Thymus (tissue), 11 donors: ENCODE measurements at regions not wholly inside any gene's neighbourhood (a gene's known extent, or its start where the extent isn't known, plus 50 kb on each side); places are given as distances from the start of the nearest gene placed in this dataset.

Source experiments
- DNase-seq, 9 donors: peaks; one replicate each; pipeline ENCODE4 v3.0.0-alpha.2; 2013; ENCODE audit warnings: low spot score in 9 of 9, low read depth in 6 of 9, missing footprints in 1 of 9
- H3K27ac ChIP-seq, 2 donors: one replicate each; pipeline ENCODE4 v1.5.1; 2013; ENCODE audit warnings: control low read depth in 1 of 2, low read depth in 1 of 2, low read length in 1 of 2, mild to moderate bottlenecking in 1 of 2, moderate library complexity in 1 of 2
- H3K27me3 ChIP-seq, 2 donors: one replicate each; pipeline ENCODE4 v1.5.1; 2013; ENCODE audit warnings: low read length in 1 of 2; ENCODE audit not compliant: control insufficient read depth in 2 of 2, insufficient read depth in 1 of 2
- H3K36me3 ChIP-seq, 2 donors: one replicate each; pipeline ENCODE4 v1.5.1; 2013; ENCODE audit warnings: low read length in 1 of 2, mild to moderate bottlenecking in 1 of 2, moderate library complexity in 1 of 2; ENCODE audit not compliant: control insufficient read depth in 2 of 2, insufficient read depth in 2 of 2
- H3K4me1 ChIP-seq, 2 donors: one replicate each; pipeline ENCODE4 v1.5.1; 2013; ENCODE audit warnings: low read length in 2 of 2; ENCODE audit not compliant: control insufficient read depth in 2 of 2, insufficient read depth in 2 of 2
- H3K4me3 ChIP-seq, 2 donors: one replicate each; pipeline ENCODE4 v1.5.1; 2013; ENCODE audit warnings: low read length in 2 of 2, control low read depth in 1 of 2, mild to moderate bottlenecking in 1 of 2
- H3K9me3 ChIP-seq, 2 donors: one replicate each; pipeline ENCODE4 v1.5.1; 2013; ENCODE audit warnings: low read length in 1 of 2, mild to moderate bottlenecking in 1 of 2; ENCODE audit not compliant: control insufficient read depth in 2 of 2, insufficient read depth in 1 of 2
- WGBS: extraction: QIAGEN DNeasy Blood & Tissue Kit; methylation state at CpG from one replicate; pipeline ENCODE4 v1.1.7; 2013; 5-methylcytosine and 5-hydroxymethylcytosine counted together
- donor health status: healthy.

GRCh38 chr6:14269436-14269835, 151.9 kb downstream of the CD83 start:
- Histone ChIP-seq H3K27ac (peak overlapping the region in 1 of 2 donors; percentile 68), H3K27me3 (no peaks in the 10 kb centered on the region), H3K36me3 (no peaks in the 10 kb centered on the region), H3K9me3 (peaks cover 2 to 28% of the 10 kb centered on the region in 2 donors), H3K4me3 (no peak overlapping the region), H3K4me1 (peaks cover 29 to 55% of the 10 kb centered on the region in 2 donors)
- 3% methylated on average over 2 of the region's 2 CpGs for WGBS
- peak in 3 of 9 donors; percentile 50 to 79 (median 60) for DNase-seq

- Histone ChIP-seq H3K36me3 (no peaks in the 10 kb centered on the region), H3K4me1 (peaks cover 36 to 58% of the 10 kb centered on the region in 2 donors), H3K27me3 (no peaks in the 10 kb centered on the region), H3K27ac (peak overlapping the region in 1 of 2 donors; percentile 46), H3K4me3 (no peak overlapping the region), H3K9me3 (peaks cover 2 to 29% of the 10 kb centered on the region in 2 donors)
- WGBS, result 98% methylated on average over 5 of the region's 5 CpGs
- no peak for DNase-seq
Measured at GRCh38 chr6:14270142-14270893, 152.7 kb downstream of the CD83 start.

GRCh38 chr6:14270925-14271788, 153.6 kb downstream of the CD83 start:
- peak in 2 of 9 donors; percentile 25 to 65 for DNase-seq
- H3K9me3 ChIP-seq, result peaks cover 2 to 27% of the 10 kb centered on the region in 2 donors

GRCh38 chr6:14271789-14272736, 154.5 kb downstream of the CD83 start:
- Histone ChIP-seq H3K27me3 (no peaks in the 10 kb centered on the region), H3K36me3 (no peaks in the 10 kb centered on the region), H3K9me3 (peaks cover 2 to 27% of the 10 kb centered on the region in 2 donors), H3K4me3 (no peak overlapping the region), H3K27ac (no peak overlapping the region), H3K4me1 (peaks cover 46 to 67% of the 10 kb centered on the region in 2 donors)
- DNase-seq, result no peak
- WGBS, result 94% methylated on average over 4 of the region's 4 CpGs

More at GRCh38 chr6:14270925-14271788, 153.6 kb downstream of the CD83 start:
- WGBS, result 35% methylated on average over 11 of the region's 11 CpGs
- peaks cover 39 to 58% of the 10 kb centered on the region in 2 donors for H3K4me1 ChIP-seq
- H3K4me3 ChIP-seq, result no peak overlapping the region
- no peaks in the 10 kb centered on the region for H3K36me3 ChIP-seq
- no peak overlapping the region for H3K27ac ChIP-seq
- no peaks in the 10 kb centered on the region for H3K27me3 ChIP-seq

GRCh38 chr6:14272737-14273085, 155.1 kb downstream of the CD83 start:
- Histone ChIP-seq H3K36me3 (no peaks in the 10 kb centered on the region), H3K4me1 (peaks cover 51 to 74% of the 10 kb centered on the region in 2 donors), H3K27ac (no peak overlapping the region), H3K9me3 (peaks cover 2 to 27% of the 10 kb centered on the region in 2 donors), H3K27me3 (no peaks in the 10 kb centered on the region), H3K4me3 (no peak overlapping the region)
- WGBS, result 100% methylated on average over 1 of the region's 1 CpG
- no peak for DNase-seq

GRCh38 chr6:14273191-14273590, 155.6 kb downstream of the CD83 start:
- DNase-seq, result no peak
- Histone ChIP-seq H3K4me1 (peaks cover 55 to 78% of the 10 kb centered on the region in 2 donors), H3K9me3 (peaks cover 2 to 27% of the 10 kb centered on the region in 2 donors), H3K36me3 (no peaks in the 10 kb centered on the region), H3K27ac (no peak overlapping the region), H3K27me3 (no peaks in the 10 kb centered on the region), H3K4me3 (no peak overlapping the region)
- 96% methylated on average over 8 of the region's 8 CpGs for WGBS

- H3K27me3 ChIP-seq, result no peaks in the 10 kb centered on the region
- no peak overlapping the region for H3K27ac ChIP-seq
- peaks cover 2 to 27% of the 10 kb centered on the region in 2 donors for H3K9me3 ChIP-seq
- 95% methylated on average over 6 of the region's 6 CpGs for WGBS
- no peaks in the 10 kb centered on the region for H3K36me3 ChIP-seq
- no peak overlapping the region for H3K4me3 ChIP-seq
- DNase-seq, result no peak
- H3K4me1 ChIP-seq, result peaks cover 56 to 82% of the 10 kb centered on the region in 2 donors
Measured at GRCh38 chr6:14274016-14274415, 156.4 kb downstream of the CD83 start.

- Histone ChIP-seq H3K9me3 (peaks cover 2 to 23% of the 10 kb centered on the region in 2 donors), H3K4me1 (peaks cover 52 to 76% of the 10 kb centered on the region in 2 donors), H3K27me3 (no peaks in the 10 kb centered on the region), H3K4me3 (no peak overlapping the region), H3K36me3 (no peaks in the 10 kb centered on the region), H3K27ac (peak overlapping the region in 1 of 2 donors; percentile 20)
- DNase-seq, result peak in 1 of 9 donors; percentile 55
- 69% methylated on average over 16 of the region's 16 CpGs for WGBS
Measured at GRCh38 chr6:14274546-14275492, 157.2 kb downstream of the CD83 start.
